Cardiac muscle cell (in vitro differentiated cells and primary cell): ENCODE measurements at regions not wholly inside any gene's neighbourhood (a gene's known extent, or its start where the extent isn't known, plus 50 kb on each side); places are given as distances from the start of the nearest gene placed in this dataset.

Source experiments
- DNase-seq, 2 donors: peaks; one replicate each; pipeline versions ENCODE4 v3.0.0 to v3.0.0-alpha.2; 2010 to 2017; ENCODE audit warnings: low read depth in 1 of 2, low spot score in 1 of 2
- H3K27ac ChIP-seq: fragments of 200-600 bp; sonication (generic); 2 replicates; pipeline ENCODE4 v1.5.1; 2016
- H3K27me3 ChIP-seq: fragments of 200-600 bp; sonication (generic); 2 replicates; pipeline ENCODE4 v1.6.0; 2016; ENCODE audit warnings: control low read depth
- H3K36me3 ChIP-seq: fragments of 200-600 bp; sonication (generic); 2 replicates; pipeline ENCODE4 v1.5.1; 2016; ENCODE audit warnings: control low read depth
- H3K4me1 ChIP-seq: fragments of 200-600 bp; sonication (generic); 2 replicates; pipeline ENCODE4 v1.8.1; 2017; ENCODE audit warnings: low read depth, mild to moderate bottlenecking, mixed run types
- H3K4me3 ChIP-seq: fragments of 200-600 bp; sonication (generic); 2 replicates; pipeline ENCODE4 v1.5.1; 2016; ENCODE audit warnings: mild to moderate bottlenecking
- H3K9me3 ChIP-seq: fragments of 200-600 bp; sonication (generic); 2 replicates; pipeline ENCODE4 v1.5.1; 2017; ENCODE audit warnings: low read depth, mild to moderate bottlenecking, control low read depth
- TF ChIP-seq, protein P1 (sequence below): IDR thresholded peaks from 2 replicates; pipeline ENCODE4 v1.5.1; 2012; ENCODE audit warnings: low read depth, mild to moderate bottlenecking, low read length

DNA sequence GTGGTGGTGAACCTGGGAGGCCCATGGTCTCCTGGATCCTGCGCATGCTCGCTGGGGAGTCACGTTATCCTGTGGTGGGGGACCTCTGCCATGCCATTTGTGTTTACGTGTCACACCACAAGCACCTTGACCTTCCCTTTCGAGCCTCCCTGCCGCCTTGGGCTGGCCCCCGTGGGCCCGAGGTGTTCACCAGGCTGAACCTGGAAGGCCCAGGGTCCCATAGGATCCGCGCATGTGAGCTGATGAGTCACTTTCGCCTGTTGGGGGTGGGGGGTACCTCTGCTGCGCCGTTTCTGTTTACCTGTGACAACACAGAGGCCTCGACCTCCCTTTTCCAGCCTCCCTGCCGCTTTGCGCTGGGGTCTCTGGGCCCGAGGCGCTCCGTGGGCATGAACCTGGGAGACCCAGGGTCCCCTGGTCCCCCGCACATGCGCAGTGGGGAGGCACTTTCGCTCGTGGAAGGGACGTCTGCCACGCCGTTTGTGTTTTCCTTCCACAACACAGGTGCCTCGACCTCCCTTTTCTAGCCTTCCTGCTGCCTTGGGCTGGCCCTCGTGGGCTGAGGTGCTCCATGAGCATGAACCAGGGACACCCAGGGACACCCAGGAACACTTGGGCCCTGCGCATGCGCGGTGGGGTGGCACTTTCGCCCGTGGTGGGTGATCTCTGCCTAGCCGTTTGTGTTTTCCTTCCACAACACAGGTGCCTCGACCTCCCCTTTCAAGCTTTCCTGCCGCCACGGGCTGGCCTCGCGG lies 334.1 kb downstream of the ALG10 start:
- H3K9me3 ChIP-seq, result no peaks in the 10 kb centered on the region
- TF ChIP-seq, protein P1, sequence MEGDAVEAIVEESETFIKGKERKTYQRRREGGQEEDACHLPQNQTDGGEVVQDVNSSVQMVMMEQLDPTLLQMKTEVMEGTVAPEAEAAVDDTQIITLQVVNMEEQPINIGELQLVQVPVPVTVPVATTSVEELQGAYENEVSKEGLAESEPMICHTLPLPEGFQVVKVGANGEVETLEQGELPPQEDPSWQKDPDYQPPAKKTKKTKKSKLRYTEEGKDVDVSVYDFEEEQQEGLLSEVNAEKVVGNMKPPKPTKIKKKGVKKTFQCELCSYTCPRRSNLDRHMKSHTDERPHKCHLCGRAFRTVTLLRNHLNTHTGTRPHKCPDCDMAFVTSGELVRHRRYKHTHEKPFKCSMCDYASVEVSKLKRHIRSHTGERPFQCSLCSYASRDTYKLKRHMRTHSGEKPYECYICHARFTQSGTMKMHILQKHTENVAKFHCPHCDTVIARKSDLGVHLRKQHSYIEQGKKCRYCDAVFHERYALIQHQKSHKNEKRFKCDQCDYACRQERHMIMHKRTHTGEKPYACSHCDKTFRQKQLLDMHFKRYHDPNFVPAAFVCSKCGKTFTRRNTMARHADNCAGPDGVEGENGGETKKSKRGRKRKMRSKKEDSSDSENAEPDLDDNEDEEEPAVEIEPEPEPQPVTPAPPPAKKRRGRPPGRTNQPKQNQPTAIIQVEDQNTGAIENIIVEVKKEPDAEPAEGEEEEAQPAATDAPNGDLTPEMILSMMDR, result no peak
- no peak overlapping the region for H3K4me3 ChIP-seq

DNA sequence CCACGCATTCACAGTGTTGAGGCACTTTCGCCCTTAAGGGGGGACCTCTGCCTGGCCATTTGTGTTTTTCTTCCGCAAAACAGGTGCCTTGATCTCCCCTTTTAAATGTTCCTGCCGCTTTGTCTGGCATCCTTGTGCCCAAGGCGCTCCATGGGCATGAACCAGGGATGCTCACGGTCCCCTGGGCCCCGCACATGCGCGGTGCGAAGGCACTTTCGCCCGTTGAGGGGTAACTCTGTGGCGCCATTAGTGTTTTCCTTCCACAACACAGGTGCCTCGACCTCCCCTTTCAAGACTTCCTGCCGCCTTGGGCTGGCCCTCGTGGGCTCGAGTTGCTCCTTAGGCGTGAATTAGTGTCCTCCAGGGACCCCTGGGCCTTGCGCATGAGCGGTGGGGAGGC lies 335.5 kb downstream of the ALG10 start:
- DNase-seq, result no peak
- H3K4me3 ChIP-seq, result no peak overlapping the region
- TF ChIP-seq, protein P1, result no peak
- no peaks in the 10 kb centered on the region for H3K27me3 ChIP-seq
- H3K4me1 ChIP-seq, result no peaks in the 10 kb centered on the region
- no peaks in the 10 kb centered on the region for H3K36me3 ChIP-seq
- no peak overlapping the region for H3K27ac ChIP-seq
- H3K9me3 ChIP-seq, result no peaks in the 10 kb centered on the region

More for the DNA sequence above, 334.1 kb downstream of the ALG10 start:
- H3K4me1 ChIP-seq, result no peaks in the 10 kb centered on the region
- no peak overlapping the region for H3K27ac ChIP-seq
- DNase-seq, result no peak
- H3K36me3 ChIP-seq, result no peaks in the 10 kb centered on the region
- no peaks in the 10 kb centered on the region for H3K27me3 ChIP-seq

DNA sequence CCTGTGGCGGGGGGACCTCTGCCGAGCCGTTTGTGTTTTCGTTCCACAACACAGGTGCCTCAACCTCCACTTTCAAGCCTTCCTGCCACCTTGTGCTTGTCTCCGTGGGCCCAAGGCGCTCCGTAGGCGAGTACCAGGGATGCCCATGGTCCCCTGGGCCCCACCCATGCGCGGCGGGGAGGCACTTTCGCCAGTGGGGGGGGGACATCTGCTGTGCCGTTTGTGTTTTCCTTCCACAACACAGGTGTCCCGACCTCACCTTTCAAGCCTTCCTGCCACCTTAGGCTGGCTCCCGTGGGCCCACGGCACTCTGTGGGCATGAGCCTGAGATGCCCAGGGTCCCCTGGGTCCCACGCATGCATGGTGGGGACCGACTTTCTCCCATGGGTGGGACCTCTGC lies 335.9 kb downstream of the ALG10 start:
- H3K36me3 ChIP-seq, result no peaks in the 10 kb centered on the region
- H3K9me3 ChIP-seq, result no peaks in the 10 kb centered on the region
- H3K4me3 ChIP-seq, result no peak overlapping the region
- no peak overlapping the region for H3K27ac ChIP-seq
- TF ChIP-seq, protein P1, result no peak
- no peaks in the 10 kb centered on the region for H3K27me3 ChIP-seq
- no peak for DNase-seq
- H3K4me1 ChIP-seq, result no peaks in the 10 kb centered on the region

DNA sequence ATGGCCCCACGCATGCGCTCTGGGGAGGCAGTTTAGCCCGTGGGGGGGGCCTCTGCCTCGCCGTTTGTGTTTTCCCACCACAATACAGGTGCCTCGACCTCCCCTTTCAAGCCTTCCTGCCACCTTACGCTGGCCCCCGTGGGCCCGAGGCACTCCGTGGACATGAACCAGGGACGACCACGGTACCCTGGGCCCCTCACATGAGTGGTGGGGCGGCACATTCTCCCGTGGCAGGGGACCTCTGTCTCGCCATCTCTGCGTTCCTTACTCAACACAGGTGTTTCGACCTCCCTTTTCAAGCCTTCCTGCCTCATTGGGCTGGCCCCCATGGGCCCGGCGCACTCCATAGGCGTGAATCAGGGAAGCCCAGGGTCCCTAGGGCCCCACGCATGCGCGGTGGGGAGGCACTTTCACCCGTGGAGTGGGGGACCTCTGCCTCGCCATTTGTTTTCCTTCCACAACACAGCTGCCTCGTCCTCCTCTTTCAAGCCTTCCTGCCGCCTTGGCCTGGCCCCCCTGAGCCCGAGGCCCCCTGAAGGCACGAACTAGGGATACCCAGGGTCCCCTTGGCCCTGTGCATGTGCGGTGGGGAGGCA lies 339.5 kb downstream of the ALG10 start:
- no peak for DNase-seq
- H3K27ac ChIP-seq, result no peak overlapping the region
- no peak overlapping the region for H3K4me3 ChIP-seq
- TF ChIP-seq, protein P1, result no peak
- H3K4me1 ChIP-seq, result no peaks in the 10 kb centered on the region
- H3K27me3 ChIP-seq, result no peaks in the 10 kb centered on the region
- H3K9me3 ChIP-seq, result no peaks in the 10 kb centered on the region
- H3K36me3 ChIP-seq, result no peaks in the 10 kb centered on the region

DNA sequence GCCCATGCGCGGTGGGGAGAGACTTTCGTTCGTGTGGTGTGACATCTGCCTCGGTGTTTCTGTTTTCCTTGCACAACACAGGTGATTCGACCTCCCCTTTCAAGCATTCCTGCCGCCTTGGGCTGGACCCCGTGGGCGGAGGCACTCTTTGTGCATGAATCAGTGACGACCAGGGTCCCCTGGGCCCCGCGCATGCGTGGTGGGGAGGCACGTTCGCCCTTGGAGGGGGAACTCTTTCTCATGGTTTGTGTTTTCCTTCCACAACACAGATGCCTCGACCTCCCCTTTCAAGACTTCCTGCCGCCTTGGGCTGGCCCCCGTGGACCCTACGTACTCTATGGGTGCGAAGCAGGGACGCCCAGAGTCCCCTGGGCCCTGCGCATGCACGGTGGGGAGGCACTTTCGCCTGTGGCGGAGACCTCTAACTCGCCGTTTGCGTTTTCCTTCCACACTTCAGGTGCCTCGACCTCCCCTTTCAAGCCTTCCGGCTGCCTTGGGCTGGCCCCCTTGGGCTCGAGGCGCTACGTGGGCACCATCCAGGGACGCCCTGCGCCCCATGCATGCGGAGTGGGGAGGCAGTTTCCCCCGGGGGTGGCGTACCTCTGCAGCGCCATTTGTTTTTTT lies 340.9 kb downstream of the ALG10 start:
- Histone ChIP-seq H3K4me3 (no peak overlapping the region), H3K27ac (no peak overlapping the region), H3K9me3 (no peaks in the 10 kb centered on the region), H3K27me3 (no peaks in the 10 kb centered on the region), H3K4me1 (no peaks in the 10 kb centered on the region), H3K36me3 (no peaks in the 10 kb centered on the region)
- DNase-seq, result no peak
- TF ChIP-seq, protein P1, result no peak
